KOPT-K1 (cell line): ENCODE measurements at regions not wholly inside any gene's neighbourhood (a gene's known extent, or its start where the extent isn't known, plus 50 kb on each side); places are given as distances from the start of the nearest gene placed in this dataset.

Experiments used
- H3K27ac ChIP-seq: fragments of 200-600 bp; sonication (generic); 2 replicates; pipeline ENCODE4 v1.5.1; 2016; ENCODE audit warnings: antibody characterized with exemption, mild to moderate bottlenecking, low read depth, low read length; ENCODE audit not compliant: poor library complexity, severe bottlenecking
- H3K36me3 ChIP-seq: fragments of 200-600 bp; sonication (generic); 2 replicates; pipeline ENCODE4 v1.5.1; 2017; ENCODE audit warnings: antibody characterized with exemption, mild to moderate bottlenecking, low read length, moderate library complexity; ENCODE audit not compliant: insufficient read depth
- H3K9me3 ChIP-seq: fragments of 200-600 bp; sonication (generic); 2 replicates; pipeline ENCODE4 v1.5.1; 2017; ENCODE audit warnings: antibody characterized with exemption, low read length, mild to moderate bottlenecking; ENCODE audit not compliant: insufficient read depth, poor library complexity, severe bottlenecking

DNA sequence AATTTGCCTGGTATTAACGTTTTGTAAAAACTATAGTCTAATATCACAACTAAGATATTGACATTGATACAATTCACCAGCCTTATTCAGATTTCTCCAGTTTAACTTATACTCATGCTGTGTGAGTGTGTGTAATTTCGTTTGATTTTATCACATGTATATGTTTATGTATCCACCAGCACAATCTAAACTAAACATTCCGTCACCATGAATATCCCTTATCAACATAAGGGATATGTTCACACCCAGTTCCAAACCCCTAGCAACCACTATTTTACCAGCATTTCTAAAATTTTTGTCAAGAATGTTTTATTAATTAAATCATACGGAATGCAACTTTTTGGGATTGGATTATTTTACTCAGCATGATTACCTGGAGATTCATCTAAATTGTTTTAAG lies 450.3 kb downstream of the FBXO15 start:
- no peaks in the 10 kb centered on the region for H3K9me3 ChIP-seq
- H3K36me3 ChIP-seq, result no peaks in the 10 kb centered on the region
- no peak overlapping the region for H3K27ac ChIP-seq

DNA sequence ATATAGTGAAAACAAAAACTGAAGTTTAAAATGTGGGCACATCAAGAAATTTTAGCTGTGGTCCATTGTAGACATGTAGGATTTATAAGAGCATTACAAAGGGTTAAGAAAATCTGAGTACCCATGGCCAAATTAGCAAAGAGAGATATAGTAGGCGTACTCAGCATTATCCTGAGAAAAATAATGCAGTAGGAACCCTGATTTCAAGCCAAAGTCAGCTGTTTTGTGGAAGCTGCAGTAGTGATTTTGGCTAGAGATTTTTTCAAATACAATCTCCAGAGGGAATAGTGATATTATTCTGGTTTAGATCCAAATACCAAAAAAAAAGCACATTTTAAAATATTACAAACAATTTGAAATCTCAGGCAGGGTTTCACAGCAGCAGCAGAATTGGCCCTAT lies 450.9 kb downstream of the FBXO15 start:
- no peaks in the 10 kb centered on the region for H3K36me3 ChIP-seq
- no peaks in the 10 kb centered on the region for H3K9me3 ChIP-seq
- no peak overlapping the region for H3K27ac ChIP-seq

DNA sequence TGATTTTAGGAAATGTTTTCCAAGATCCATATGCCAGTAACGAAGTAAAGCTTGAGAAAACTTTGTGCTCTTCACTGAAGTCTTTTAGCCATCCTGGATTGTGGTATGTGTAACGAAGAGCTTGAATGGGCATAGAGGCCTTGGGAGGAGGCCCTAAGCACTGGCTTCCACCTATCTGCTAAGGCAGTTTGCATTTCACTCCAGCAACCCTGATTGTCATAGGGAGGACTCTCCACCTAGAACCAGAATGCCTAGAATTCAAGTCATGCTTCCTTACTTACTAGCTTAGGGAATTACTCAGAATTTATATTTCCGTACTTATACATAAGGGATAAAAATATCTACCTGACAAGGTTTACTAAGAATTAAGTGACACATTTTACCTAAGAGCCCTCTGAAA lies 451.5 kb downstream of the FBXO15 start:
- Histone ChIP-seq H3K9me3 (no peaks in the 10 kb centered on the region), H3K36me3 (no peaks in the 10 kb centered on the region), H3K27ac (no peak overlapping the region)

DNA sequence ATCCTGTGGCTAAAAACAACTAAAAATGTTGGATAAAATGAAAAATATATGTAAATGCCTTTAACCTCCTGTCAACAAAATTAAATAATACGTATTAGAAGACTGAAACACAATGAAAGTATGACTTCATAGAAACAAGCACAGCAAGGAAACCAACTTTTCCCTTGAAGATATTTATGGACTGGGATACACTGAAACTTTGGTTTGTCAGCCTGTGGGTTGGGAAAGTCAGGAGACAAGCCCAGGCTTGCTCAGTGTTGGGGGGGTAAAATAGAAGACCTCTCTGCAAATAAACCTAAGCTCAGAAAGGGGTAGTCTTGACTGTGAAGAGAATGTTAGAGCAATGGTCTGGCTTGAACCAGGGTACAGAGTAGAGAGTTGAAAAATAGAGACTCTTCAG lies 454.5 kb downstream of the FBXO15 start:
- no peaks in the 10 kb centered on the region for H3K9me3 ChIP-seq
- H3K36me3 ChIP-seq, result no peaks in the 10 kb centered on the region
- no peak overlapping the region for H3K27ac ChIP-seq

GRCh38 chr18:73691624-73692023 lies 456.0 kb downstream of the FBXO15 start:
- no peak overlapping the region for H3K27ac ChIP-seq
- no peaks in the 10 kb centered on the region for H3K36me3 ChIP-seq
- H3K9me3 ChIP-seq, result no peaks in the 10 kb centered on the region

DNA sequence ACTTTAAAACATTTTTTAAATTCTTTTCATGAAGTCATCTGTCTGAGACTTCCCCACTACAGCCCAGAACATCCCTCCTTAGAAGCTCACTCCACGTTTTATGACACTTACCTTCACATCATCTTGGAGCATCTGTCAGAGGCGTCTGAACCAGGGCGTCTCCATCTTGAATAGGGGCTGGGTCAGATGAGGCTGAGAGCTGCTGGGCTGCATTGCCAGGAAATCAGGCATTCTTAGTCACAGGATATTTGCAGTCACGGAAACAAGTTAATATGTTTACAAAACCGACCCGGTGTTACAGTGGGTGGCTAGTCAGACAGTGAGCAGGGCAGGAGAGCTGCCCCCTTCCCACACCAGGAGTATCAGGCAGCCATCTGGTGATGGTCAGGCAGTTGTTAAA lies 456.5 kb downstream of the FBXO15 start:
- Histone ChIP-seq H3K36me3 (no peaks in the 10 kb centered on the region), H3K9me3 (no peaks in the 10 kb centered on the region), H3K27ac (no peak overlapping the region)

- H3K9me3 ChIP-seq, result no peaks in the 10 kb centered on the region
- no peaks in the 10 kb centered on the region for H3K36me3 ChIP-seq
- H3K27ac ChIP-seq, result no peak overlapping the region
Measured at GRCh38 chr18:73690222-73690621, 457.4 kb downstream of the FBXO15 start.

DNA sequence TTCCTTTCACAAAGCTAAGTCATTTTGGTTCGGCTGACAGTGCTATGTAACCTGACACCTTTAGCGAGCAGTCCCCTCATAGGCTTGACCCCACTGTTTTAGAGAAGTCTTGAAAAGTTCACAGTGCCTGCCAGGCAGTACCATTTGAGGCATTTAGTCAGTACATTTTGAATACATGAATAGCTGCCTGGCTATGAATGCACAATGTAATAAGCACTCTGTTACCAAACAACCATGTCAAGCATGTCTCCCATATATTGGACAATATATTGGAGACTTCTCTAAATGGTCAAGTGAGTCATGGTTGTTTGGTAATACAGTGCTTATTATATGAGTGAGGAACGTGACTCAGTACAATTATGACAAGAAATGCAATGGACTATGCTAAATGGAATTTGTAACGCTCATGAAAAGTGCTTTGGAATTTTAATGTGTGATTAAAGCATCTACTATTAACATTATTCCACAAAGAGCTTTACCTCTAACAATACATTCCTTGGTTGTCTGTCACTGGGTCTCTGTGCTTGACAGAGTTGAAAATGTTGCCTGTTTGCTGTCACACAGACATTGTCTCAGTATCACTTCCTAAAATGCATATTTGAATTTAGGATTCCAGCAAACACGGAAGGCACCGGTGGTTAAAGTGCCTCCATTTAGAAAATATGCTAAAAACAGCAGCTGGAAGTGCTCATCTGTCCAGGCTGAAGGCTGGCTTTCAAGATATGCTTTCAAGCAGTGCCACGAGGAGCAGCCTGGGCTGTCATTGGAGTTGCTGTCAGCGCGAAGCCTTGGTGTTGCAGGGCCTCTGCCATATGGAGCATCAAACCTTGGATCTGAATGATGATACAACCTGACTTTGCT lies 458.6 kb downstream of the FBXO15 start:
- Histone ChIP-seq H3K36me3 (no peaks in the 10 kb centered on the region), H3K9me3 (no peaks in the 10 kb centered on the region), H3K27ac (no peak overlapping the region)

DNA sequence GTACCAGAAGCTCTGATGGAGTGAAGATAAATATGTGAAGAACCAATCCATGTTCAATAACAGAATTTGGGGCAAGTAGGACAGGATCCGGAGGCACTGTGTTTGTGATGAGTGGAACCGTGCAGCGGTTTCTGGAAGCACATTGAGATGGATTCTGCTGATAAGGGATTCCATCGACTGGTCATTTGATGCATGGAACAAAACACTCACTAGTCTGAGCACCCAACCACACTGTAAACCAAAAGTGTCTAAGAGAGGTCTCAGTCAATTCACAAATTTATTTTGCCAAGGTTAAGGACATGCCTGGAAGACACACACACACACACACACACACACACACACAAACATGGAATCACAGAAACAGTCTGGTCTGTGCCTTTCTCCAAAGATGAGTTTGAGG lies 459.5 kb downstream of the FBXO15 start:
- Histone ChIP-seq H3K9me3 (no peaks in the 10 kb centered on the region), H3K36me3 (no peaks in the 10 kb centered on the region), H3K27ac (no peak overlapping the region)

DNA sequence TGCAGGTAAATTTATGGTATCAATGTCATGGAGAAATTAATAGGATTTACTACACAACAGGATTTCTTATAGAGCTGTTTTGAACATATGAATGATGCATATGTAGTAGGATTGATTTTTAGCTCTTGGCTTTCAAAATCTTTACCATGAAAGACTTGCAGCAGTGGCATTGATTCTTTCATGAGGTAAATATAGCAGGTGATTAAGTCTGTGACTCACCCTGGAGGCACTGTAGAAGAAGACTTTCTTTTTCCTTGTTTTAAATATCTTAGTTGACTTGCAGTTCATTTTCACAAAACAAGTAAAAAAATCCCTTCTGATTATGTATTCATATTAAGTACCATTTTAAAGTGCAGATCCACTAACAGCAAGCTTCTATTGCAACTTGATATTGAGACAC lies 463.0 kb downstream of the FBXO15 start:
- no peaks in the 10 kb centered on the region for H3K9me3 ChIP-seq
- no peak overlapping the region for H3K27ac ChIP-seq
- no peaks in the 10 kb centered on the region for H3K36me3 ChIP-seq

- Histone ChIP-seq H3K36me3 (no peaks in the 10 kb centered on the region), H3K9me3 (no peaks in the 10 kb centered on the region), H3K27ac (no peak overlapping the region)
Measured at GRCh38 chr18:73683409-73684238, 464.0 kb downstream of the FBXO15 start.

DNA sequence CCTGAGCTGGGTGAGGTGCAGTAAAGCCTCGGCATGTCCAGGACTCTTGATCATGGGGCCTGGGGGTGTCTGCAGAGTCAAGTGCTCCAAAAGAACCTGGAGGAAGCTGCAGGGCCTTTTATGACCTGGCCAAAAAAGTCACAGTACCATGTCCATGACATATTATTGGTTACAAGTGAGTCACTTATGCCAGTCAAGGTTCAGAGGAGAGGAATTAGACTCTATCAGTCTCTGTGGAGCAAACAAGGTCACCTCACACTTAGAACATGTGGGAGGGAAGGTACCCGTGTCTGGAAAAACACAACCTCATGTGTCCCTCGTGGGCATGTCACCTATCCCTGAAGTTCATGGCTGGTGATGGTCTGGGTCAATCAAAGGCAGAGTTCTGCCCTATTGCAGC lies 465.7 kb downstream of the FBXO15 start:
- H3K27ac ChIP-seq, result no peak overlapping the region
- no peaks in the 10 kb centered on the region for H3K36me3 ChIP-seq
- H3K9me3 ChIP-seq, result no peaks in the 10 kb centered on the region

DNA sequence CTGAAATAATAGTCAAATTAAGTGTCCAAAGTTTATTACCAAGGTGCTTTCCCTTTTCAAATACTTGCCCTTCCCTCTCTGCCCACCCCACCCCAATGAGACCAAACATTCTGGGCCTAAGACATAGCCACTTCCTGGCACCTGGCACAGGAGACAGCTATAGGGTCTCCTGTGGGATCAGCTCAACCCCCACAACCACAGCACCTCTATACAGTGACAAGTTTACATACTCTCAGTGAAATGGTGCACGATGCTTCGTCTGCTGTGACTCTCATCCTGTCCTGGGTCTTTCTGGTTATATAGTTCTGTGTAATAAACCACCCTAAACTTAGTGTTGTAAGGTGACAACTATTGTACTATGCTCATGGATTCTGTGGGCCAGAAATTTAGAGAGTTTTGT lies 466.2 kb downstream of the FBXO15 start:
- H3K36me3 ChIP-seq, result no peaks in the 10 kb centered on the region
- no peaks in the 10 kb centered on the region for H3K9me3 ChIP-seq
- H3K27ac ChIP-seq, result no peak overlapping the region

GRCh38 chr18:73679941-73680712 lies 467.5 kb downstream of the FBXO15 start:
- H3K36me3 ChIP-seq, result no peaks in the 10 kb centered on the region
- H3K27ac ChIP-seq, result no peak overlapping the region
- H3K9me3 ChIP-seq, result no peaks in the 10 kb centered on the region

DNA sequence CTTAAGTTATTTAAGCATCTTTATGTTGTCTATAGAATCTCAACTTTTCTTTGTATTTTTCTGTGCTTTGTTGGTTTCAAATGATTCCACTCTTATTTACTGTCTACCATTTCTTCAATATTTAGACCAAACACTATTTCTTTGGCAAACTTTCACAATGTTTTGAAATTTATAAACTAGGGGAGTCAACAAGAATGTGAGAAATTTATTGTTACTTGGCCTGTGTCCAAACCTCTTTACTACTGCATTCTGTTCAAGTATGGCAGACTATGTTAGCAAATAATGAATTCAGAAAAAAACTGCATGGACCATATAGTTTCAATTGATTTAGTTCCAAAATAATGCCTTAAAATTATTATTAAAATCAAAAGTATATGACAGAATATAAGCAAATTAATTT lies 470.2 kb downstream of the FBXO15 start:
- Histone ChIP-seq H3K27ac (no peak overlapping the region), H3K9me3 (no peaks in the 10 kb centered on the region), H3K36me3 (no peaks in the 10 kb centered on the region)
